OCI-LY3 (cell line): ENCODE measurements at regions not wholly inside any gene's neighbourhood (a gene's known extent, or its start where the extent isn't known, plus 50 kb on each side); places are given as distances from the start of the nearest gene placed in this dataset.

Source experiments
- EZH2phosphoT487 ChIP-seq: fragments of 200-600 bp; shearing (Covaris generic); IDR thresholded peaks from 2 replicates; pipeline ENCODE4 v1.6.1; 2018; ENCODE audit warnings: antibody characterized with exemption, mixed run types, low read depth
- TF ChIP-seq, protein P1 (sequence below): fragments of 200-600, 300-600 bp; sonication (generic); IDR thresholded peaks from 2 replicates; pipeline ENCODE4 v1.5.1; 2014; ENCODE audit warnings: antibody characterized with exemption, low read length, low read depth

GRCh38 chr14:97523936-97524335 is 726.8 kb downstream of the VRK1 start:
- TF ChIP-seq, protein P1, sequence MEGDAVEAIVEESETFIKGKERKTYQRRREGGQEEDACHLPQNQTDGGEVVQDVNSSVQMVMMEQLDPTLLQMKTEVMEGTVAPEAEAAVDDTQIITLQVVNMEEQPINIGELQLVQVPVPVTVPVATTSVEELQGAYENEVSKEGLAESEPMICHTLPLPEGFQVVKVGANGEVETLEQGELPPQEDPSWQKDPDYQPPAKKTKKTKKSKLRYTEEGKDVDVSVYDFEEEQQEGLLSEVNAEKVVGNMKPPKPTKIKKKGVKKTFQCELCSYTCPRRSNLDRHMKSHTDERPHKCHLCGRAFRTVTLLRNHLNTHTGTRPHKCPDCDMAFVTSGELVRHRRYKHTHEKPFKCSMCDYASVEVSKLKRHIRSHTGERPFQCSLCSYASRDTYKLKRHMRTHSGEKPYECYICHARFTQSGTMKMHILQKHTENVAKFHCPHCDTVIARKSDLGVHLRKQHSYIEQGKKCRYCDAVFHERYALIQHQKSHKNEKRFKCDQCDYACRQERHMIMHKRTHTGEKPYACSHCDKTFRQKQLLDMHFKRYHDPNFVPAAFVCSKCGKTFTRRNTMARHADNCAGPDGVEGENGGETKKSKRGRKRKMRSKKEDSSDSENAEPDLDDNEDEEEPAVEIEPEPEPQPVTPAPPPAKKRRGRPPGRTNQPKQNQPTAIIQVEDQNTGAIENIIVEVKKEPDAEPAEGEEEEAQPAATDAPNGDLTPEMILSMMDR = no peak
- TF ChIP-seq EZH2phosphoT487 = no peak
